GM23338 (cell line): ENCODE measurements at regions not wholly inside any gene's neighbourhood (a gene's known extent, or its start where the extent isn't known, plus 50 kb on each side); places are given as distances from the start of the nearest gene placed in this dataset.

Experiments used
- ATAC-seq: fragments of 200-7000 bp; cut with Tn5 transposase; 3 replicates; pipeline ENCODE4 v1.9.1; 2020
- DNase-seq: peaks from one replicate; pipeline ENCODE4 v3.0.0-alpha.2; 2015; ENCODE audit warnings: low spot score
- H2AFZ ChIP-seq: fragments of 200-600 bp; sonication (generic); 2 replicates; pipeline ENCODE4 v1.8.0; 2016; ENCODE audit warnings: antibody characterized with exemption, mild to moderate bottlenecking, moderate library complexity
- H3F3A ChIP-seq: fragments of 200-600 bp; sonication (generic); replicated peaks from 2 replicates; pipeline ENCODE4 v1.8.0; 2017; ENCODE audit warnings: antibody characterized with exemption, mixed run types, low read depth
- H3K27ac ChIP-seq: fragments of 200-600 bp; sonication (generic); 2 replicates; pipeline ENCODE4 v1.6.1; 2016; ENCODE audit warnings: low read depth
- H3K27me3 ChIP-seq: fragments of 200-600 bp; sonication (generic); 2 replicates; pipeline ENCODE4 v1.8.0; 2016; ENCODE audit warnings: mild to moderate bottlenecking, mixed run types, moderate library complexity; ENCODE audit not compliant: insufficient read depth
- H3K36me3 ChIP-seq: fragments of 200-600 bp; sonication (generic); 2 replicates; pipeline ENCODE4 v1.8.0; 2016; ENCODE audit warnings: mild to moderate bottlenecking; ENCODE audit not compliant: insufficient read depth
- H3K4me1 ChIP-seq: fragments of 200-600 bp; sonication (generic); 2 replicates; pipeline ENCODE4 v1.8.0; 2016; ENCODE audit warnings: mild to moderate bottlenecking, moderate library complexity; ENCODE audit not compliant: insufficient read depth
- H3K4me2 ChIP-seq: fragments of 200-600 bp; sonication (generic); 2 replicates; pipeline ENCODE4 v1.7.1; 2017; ENCODE audit warnings: mixed run types
- H3K4me3 ChIP-seq: fragments of 200-600 bp; sonication (generic); 2 replicates; pipeline ENCODE4 v1.6.1; 2016; ENCODE audit warnings: mixed run types
- H3K79me2 ChIP-seq: fragments of 200-600 bp; sonication (generic); replicated peaks from 2 replicates; pipeline ENCODE4 v1.8.0; 2017; ENCODE audit warnings: mild to moderate bottlenecking; ENCODE audit not compliant: insufficient read depth
- H3K9me2 ChIP-seq: fragments of 200-600 bp; sonication (generic); 2 replicates; pipeline ENCODE4 v1.8.0; 2017; ENCODE audit not compliant: insufficient read depth
- H4K20me1 ChIP-seq: fragments of 200-600 bp; sonication (generic); replicated peaks from 2 replicates; pipeline ENCODE4 v1.8.0; 2017; ENCODE audit warnings: mild to moderate bottlenecking; ENCODE audit not compliant: insufficient read depth
- H3K27ac Mint-ChIP-seq: 2 replicates; pipeline ENCODE4 v1.8.0; 2020; ENCODE audit warnings: inconsistent platforms, mild to moderate bottlenecking, moderate library complexity, mixed read lengths
- H3K27me3 Mint-ChIP-seq: 3 replicates; pipeline ENCODE4 v1.8.0; 2022; ENCODE audit warnings: low read depth, mild to moderate bottlenecking, moderate library complexity, mixed read lengths, inconsistent platforms; ENCODE audit not compliant: insufficient read depth, poor library complexity
- H3K36me3 Mint-ChIP-seq: 3 replicates; pipeline ENCODE4 v1.8.0; 2021; ENCODE audit warnings: low read depth, mild to moderate bottlenecking, inconsistent platforms, moderate library complexity, mixed read lengths
- H3K4me1 Mint-ChIP-seq: 3 replicates; pipeline ENCODE4 v1.8.0; 2020; ENCODE audit warnings: mild to moderate bottlenecking, inconsistent platforms, mixed read lengths
- H3K4me3 Mint-ChIP-seq: 3 replicates; pipeline ENCODE4 v1.8.0; 2021; ENCODE audit warnings: moderate library complexity, mild to moderate bottlenecking, inconsistent platforms, mixed read lengths
- H3K9me3 Mint-ChIP-seq: 3 replicates; pipeline ENCODE4 v1.8.0; 2020; ENCODE audit warnings: moderate library complexity, mild to moderate bottlenecking, inconsistent platforms, mixed read lengths
- CREB1 ChIP-seq: fragments of 250-450 bp; sonication (Bioruptor Pico); IDR thresholded peaks from 2 replicates; pipeline ENCODE4 v1.5.0; 2020; ENCODE audit warnings: low read depth, mild to moderate bottlenecking, moderate library complexity
- CTCF ChIP-seq, 2 experiments: fragments of 200-600 bp in 1 of 2; sonication (generic) in 1 of 2; conservative IDR thresholded peaks; 2 replicates each; pipeline versions ENCODE4 v1.5.1 to v1.6.1; 2016 to 2017; ENCODE audit warnings: antibody characterized with exemption in 2 of 2, low read depth in 2 of 2, mild to moderate bottlenecking in 2 of 2, moderate library complexity in 1 of 2
- EZH2 ChIP-seq: fragments of 200-600 bp; sonication (generic); IDR thresholded peaks from one replicate; pipeline ENCODE4 v1.8.0; 2017; ENCODE audit warnings: antibody characterized with exemption, mild to moderate bottlenecking, low read depth; ENCODE audit not compliant: unreplicated experiment
- NANOG ChIP-seq: IDR thresholded peaks from 2 replicates; pipeline ENCODE4 v1.6.1; 2016; ENCODE audit warnings: antibody characterized with exemption, borderline replicate concordance
- ZNF114 ChIP-seq: fragments of 250-450 bp; sonication (Bioruptor Pico); IDR thresholded peaks from 2 replicates; pipeline ENCODE4 v1.5.0; 2020; ENCODE audit warnings: mild to moderate bottlenecking, moderate library complexity
- ZNF331 ChIP-seq: fragments of 250-450 bp; sonication (Bioruptor Pico); IDR thresholded peaks from 2 replicates; pipeline ENCODE4 v1.5.0; 2020; ENCODE audit warnings: low read depth, mild to moderate bottlenecking, moderate library complexity
- ZNF462 ChIP-seq: fragments of 250-450 bp; sonication (Bioruptor Pico); IDR thresholded peaks from 2 replicates; pipeline ENCODE4 v1.5.0; 2020; ENCODE audit warnings: mild to moderate bottlenecking, moderate library complexity
- TF ChIP-seq, protein P1 (sequence below): IDR thresholded peaks from one replicate; pipeline ENCODE4 v1.6.1; 2018; ENCODE audit warnings: antibody characterized with exemption; ENCODE audit not compliant: unreplicated experiment

DNA sequence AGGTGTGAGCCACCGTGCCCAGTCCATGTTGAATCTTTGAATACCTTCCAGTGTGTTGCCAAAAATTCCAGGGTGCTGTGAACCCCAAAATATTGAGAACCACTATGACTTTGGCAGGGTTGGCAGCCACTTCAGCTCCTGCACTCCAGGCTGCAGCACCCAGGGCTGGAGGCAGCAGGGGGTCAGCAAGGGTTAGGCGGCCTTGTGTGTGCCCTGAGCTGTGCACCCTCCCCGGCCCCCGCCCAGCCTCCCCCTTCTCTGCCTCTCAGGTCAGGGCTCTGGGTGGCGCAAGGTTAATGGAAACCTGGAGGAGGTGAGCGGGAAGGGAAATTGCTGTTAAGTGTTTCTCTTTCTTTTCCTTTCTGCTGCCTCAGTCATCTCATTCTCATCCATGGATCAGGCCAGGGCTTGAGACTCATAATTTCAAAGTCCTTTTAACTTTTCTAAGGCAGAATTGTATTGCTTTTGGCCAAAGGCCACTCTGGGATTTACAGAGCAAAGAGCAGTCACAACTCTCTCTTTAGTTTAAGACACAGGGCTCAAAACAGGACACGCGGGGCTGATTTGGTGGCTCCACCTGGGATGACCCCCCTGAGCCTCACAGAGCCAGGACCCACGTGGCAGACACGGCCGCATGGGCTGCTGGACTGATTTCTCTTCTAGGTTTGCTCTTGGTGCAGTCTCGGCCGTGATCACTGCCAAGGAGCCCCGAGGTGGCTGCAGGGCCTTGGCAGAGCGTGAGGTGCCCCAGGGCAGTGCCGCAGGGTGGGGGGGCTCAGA lies 212.3 kb downstream of the PTPRU start:
- H3K79me2 ChIP-seq: no peaks in the 10 kb centered on the region
- TF ChIP-seq CTCF (conservative IDR thresholded peaks at IDR 0.05; ENCODE audit: low read depth in 2 of 2) (no peak), EZH2 (no peak), ZNF462 (CRISPR knock-in tag) (no peak), ZNF331 (CRISPR knock-in tag) (no peak), CREB1 (CRISPR knock-in tag) (no peak), ZNF114 (CRISPR knock-in tag) (no peak), NANOG (no peak)
- TF ChIP-seq, protein P1, sequence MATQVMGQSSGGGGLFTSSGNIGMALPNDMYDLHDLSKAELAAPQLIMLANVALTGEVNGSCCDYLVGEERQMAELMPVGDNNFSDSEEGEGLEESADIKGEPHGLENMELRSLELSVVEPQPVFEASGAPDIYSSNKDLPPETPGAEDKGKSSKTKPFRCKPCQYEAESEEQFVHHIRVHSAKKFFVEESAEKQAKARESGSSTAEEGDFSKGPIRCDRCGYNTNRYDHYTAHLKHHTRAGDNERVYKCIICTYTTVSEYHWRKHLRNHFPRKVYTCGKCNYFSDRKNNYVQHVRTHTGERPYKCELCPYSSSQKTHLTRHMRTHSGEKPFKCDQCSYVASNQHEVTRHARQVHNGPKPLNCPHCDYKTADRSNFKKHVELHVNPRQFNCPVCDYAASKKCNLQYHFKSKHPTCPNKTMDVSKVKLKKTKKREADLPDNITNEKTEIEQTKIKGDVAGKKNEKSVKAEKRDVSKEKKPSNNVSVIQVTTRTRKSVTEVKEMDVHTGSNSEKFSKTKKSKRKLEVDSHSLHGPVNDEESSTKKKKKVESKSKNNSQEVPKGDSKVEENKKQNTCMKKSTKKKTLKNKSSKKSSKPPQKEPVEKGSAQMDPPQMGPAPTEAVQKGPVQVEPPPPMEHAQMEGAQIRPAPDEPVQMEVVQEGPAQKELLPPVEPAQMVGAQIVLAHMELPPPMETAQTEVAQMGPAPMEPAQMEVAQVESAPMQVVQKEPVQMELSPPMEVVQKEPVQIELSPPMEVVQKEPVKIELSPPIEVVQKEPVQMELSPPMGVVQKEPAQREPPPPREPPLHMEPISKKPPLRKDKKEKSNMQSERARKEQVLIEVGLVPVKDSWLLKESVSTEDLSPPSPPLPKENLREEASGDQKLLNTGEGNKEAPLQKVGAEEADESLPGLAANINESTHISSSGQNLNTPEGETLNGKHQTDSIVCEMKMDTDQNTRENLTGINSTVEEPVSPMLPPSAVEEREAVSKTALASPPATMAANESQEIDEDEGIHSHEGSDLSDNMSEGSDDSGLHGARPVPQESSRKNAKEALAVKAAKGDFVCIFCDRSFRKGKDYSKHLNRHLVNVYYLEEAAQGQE: no peak
- ATAC-seq: no peak
- H3K4me3 Mint-ChIP-seq: no peak overlapping the region
- no peak overlapping the region for H3K27ac Mint-ChIP-seq
- H2AFZ ChIP-seq: no peak overlapping the region
- H3K27me3 ChIP-seq: no peaks in the 10 kb centered on the region
- H3F3A ChIP-seq: no peaks in the 10 kb centered on the region
- H3K27ac ChIP-seq: no peak overlapping the region
- no peaks in the 10 kb centered on the region for H3K36me3 Mint-ChIP-seq
- peaks cover 19% of the 10 kb centered on the region for H3K4me1 Mint-ChIP-seq
- peaks cover 6% of the 10 kb centered on the region; the same call in 1 of the 2 replicates for H3K4me1 ChIP-seq
- DNase-seq: no peak
- H3K4me3 ChIP-seq: no peak overlapping the region
- H3K27me3 Mint-ChIP-seq: peaks cover 13% of the 10 kb centered on the region
- no peaks in the 10 kb centered on the region for H3K9me2 ChIP-seq
- H3K9me3 Mint-ChIP-seq: no peaks in the 10 kb centered on the region
- no peak overlapping the region for H3K4me2 ChIP-seq
- H4K20me1 ChIP-seq: no peaks in the 10 kb centered on the region
- H3K36me3 ChIP-seq: no peaks in the 10 kb centered on the region
